HUES48 (cell line): ENCODE measurements at regions not wholly inside any gene's neighbourhood (a gene's known extent, or its start where the extent isn't known, plus 50 kb on each side); places are given as distances from the start of the nearest gene placed in this dataset.

Experiments
- H3K27ac ChIP-seq: one replicate; pipeline ENCODE4 v1.7.0; 2013; ENCODE audit warnings: low read depth, low read length, inconsistent platforms
- H3K27me3 ChIP-seq: 2 replicates; pipeline ENCODE4 v1.6.1; 2013; ENCODE audit warnings: mild to moderate bottlenecking, low read length; ENCODE audit not compliant: control insufficient read depth, insufficient read depth
- H3K36me3 ChIP-seq: 2 replicates; pipeline ENCODE4 v1.6.1; 2013; ENCODE audit warnings: low read length; ENCODE audit not compliant: control insufficient read depth, insufficient read depth
- H3K4me1 ChIP-seq: 2 replicates; pipeline ENCODE4 v1.6.1; 2013; ENCODE audit warnings: mild to moderate bottlenecking, low read length; ENCODE audit not compliant: control insufficient read depth, insufficient read depth
- H3K4me3 ChIP-seq: 2 replicates; pipeline ENCODE4 v1.5.1; 2013; ENCODE audit warnings: mild to moderate bottlenecking, low read depth, low read length
- H3K9ac ChIP-seq: 2 replicates; pipeline ENCODE4 v1.6.1; 2013; ENCODE audit warnings: mild to moderate bottlenecking, low read depth, low read length, moderate library complexity
- H3K9me3 ChIP-seq: 2 replicates; pipeline ENCODE4 v1.6.1; 2013; ENCODE audit warnings: low read length; ENCODE audit not compliant: control insufficient read depth, insufficient read depth

- Histone ChIP-seq H3K4me3 (no peak overlapping the region), H3K9me3 (no peaks in the 10 kb centered on the region), H3K9ac (no peak overlapping the region), H3K4me1 (peaks cover 14% of the 10 kb centered on the region), H3K27me3 (no peaks in the 10 kb centered on the region), H3K27ac (no peak overlapping the region), H3K36me3 (no peaks in the 10 kb centered on the region)
These were observed 67.9 kb upstream of the NCOR2 start for GRCh38 chr12:124635316-124635715.

DNA sequence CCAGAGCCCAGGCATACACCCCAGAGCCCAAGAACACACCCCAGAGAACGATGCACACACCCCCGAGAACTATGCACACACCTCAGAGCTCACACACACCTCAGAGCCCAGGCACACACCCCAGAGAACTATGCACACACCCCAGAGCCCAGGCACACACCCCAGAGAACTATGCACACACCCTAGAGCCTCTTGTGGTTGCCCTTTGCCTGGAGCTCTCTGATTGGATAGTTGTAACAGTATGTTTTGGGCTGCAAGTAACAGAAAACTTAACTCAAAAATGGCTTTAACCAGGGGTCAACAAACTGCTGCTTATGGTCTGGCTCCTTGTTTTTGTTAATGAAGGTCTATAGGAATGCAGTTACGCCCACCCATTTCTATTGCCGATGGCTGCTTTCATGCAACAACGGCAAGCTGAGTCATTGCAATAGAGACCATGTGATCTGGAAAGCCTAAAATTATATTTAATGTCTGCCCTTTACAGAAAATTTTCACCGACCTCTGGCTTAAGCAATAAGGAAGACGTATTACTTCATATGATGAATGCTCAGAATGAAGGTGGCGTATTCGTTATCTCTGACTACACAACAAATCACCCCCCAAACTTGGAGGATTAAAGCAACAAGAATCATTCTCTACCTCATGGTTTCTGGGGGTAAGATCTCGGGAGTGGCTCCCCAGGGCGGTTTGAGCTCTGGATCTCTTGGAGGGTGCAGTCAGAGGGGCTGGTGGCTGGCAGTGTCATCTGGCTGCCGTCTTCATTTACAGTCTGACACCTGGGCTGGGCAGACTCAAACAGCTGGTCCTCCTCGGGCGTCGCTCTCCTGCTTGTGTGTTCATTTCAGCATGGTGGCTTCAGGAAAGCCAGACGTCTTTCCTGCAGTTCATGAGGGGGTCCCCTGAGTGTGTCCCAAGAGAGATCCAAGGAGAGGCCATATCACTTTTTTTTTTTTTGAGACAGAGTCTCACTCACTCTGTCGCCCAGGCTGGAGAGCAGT lies 66.3 kb upstream of the NCOR2 start:
- Histone ChIP-seq H3K27ac (no peak overlapping the region), H3K27me3 (no peaks in the 10 kb centered on the region), H3K4me1 (peaks cover 14% of the 10 kb centered on the region), H3K36me3 (no peaks in the 10 kb centered on the region), H3K9ac (no peak overlapping the region), H3K9me3 (no peaks in the 10 kb centered on the region), H3K4me3 (no peak overlapping the region)

- Histone ChIP-seq H3K27ac (no peak overlapping the region), H3K4me1 (peaks cover 14% of the 10 kb centered on the region), H3K27me3 (no peaks in the 10 kb centered on the region), H3K4me3 (no peak overlapping the region), H3K36me3 (no peaks in the 10 kb centered on the region), H3K9me3 (no peaks in the 10 kb centered on the region), H3K9ac (no peak overlapping the region)
These were observed 65.1 kb upstream of the NCOR2 start for GRCh38 chr12:124632519-124632984.

- Histone ChIP-seq H3K9me3 (no peaks in the 10 kb centered on the region), H3K9ac (0 out of 2 replicates have a peak overlapping the region, but pooled peaks have one; percentile 39), H3K27me3 (no peaks in the 10 kb centered on the region), H3K27ac (no peak overlapping the region), H3K4me1 (peaks cover 14% of the 10 kb centered on the region), H3K36me3 (no peaks in the 10 kb centered on the region), H3K4me3 (no peak overlapping the region)
These were observed 64.4 kb upstream of the NCOR2 start for GRCh38 chr12:124631681-124632256.

DNA sequence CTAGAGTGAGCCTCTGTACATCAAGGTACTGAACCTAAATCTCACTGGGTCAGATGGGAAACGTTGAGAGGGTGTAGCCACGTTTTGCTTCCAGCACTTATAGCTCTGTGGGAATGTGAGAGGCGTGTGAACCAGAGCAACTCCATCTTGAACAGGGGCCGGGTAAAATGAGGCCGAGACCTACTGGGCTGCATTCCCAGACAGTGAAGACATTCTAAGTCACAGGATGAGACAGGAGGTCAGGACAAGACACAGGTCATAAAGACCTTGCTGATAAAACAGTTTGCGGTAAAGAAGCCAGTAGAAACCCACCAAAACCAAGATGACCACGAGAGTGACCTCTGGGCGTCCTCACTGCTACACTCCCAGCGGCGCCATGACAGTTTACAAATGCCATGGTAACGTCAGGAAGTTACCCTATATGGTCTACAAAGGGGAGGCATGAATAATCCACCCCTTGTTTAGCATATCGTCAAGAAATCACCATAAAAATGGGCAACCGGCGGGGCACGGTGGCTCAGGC lies 63.4 kb upstream of the NCOR2 start:
- Histone ChIP-seq H3K9ac (peak overlapping the region; percentile 58), H3K36me3 (no peaks in the 10 kb centered on the region), H3K4me1 (peaks cover 14% of the 10 kb centered on the region), H3K27me3 (no peaks in the 10 kb centered on the region), H3K9me3 (no peaks in the 10 kb centered on the region), H3K4me3 (no peak overlapping the region), H3K27ac (peak overlapping the region; percentile 36)

DNA sequence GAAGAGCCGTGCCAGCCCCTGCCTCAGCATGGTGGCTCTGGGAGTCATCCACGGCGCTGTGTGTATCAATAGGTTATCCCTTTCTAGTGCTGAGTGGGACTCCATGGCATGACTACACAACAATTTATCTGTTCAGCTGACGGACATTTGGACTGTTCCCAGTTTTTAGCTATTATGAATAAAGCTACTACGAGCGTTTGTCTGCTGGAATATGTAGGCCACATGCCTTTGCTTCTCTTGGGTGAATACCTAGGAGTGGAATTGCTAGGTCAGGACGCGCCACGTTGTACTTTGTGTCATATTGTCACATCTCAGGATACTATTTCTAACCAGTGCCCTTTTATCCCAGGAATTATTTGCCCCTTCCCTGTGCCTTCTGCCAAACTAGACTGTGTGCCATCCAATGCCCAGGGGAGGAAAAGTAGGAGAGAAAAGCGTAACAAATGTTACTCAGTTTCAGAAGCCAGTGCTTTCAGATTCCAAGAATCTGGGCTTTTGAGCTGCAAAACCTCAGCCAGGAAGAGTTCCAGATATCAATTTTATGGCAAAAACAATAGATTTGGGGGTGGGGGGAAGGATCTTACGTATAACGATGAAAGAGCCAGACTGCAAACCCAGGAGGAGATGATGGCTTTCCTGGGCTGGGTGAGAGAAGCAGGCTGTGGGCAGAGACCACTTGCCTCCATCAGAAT lies 62.5 kb upstream of the NCOR2 start:
- H3K4me1 ChIP-seq = peaks cover 14% of the 10 kb centered on the region

GRCh38 chr12:124629117-124629516 lies 61.7 kb upstream of the NCOR2 start:
- H3K4me3 ChIP-seq = no peak overlapping the region
- no peaks in the 10 kb centered on the region for H3K27me3 ChIP-seq
- H3K27ac ChIP-seq = no peak overlapping the region
- no peak overlapping the region for H3K9ac ChIP-seq
- H3K36me3 ChIP-seq = no peaks in the 10 kb centered on the region
- H3K4me1 ChIP-seq = peaks cover 14% of the 10 kb centered on the region
- H3K9me3 ChIP-seq = no peaks in the 10 kb centered on the region

More for the DNA sequence above, 62.5 kb upstream of the NCOR2 start:
- H3K4me3 ChIP-seq = no peak overlapping the region
- H3K27me3 ChIP-seq = no peaks in the 10 kb centered on the region
- H3K9me3 ChIP-seq = no peaks in the 10 kb centered on the region
- H3K36me3 ChIP-seq = no peaks in the 10 kb centered on the region
- H3K9ac ChIP-seq = no peak overlapping the region
- no peak overlapping the region for H3K27ac ChIP-seq

GRCh38 chr12:124627956-124628355 lies 60.5 kb upstream of the NCOR2 start:
- Histone ChIP-seq H3K4me1 (peaks cover 14% of the 10 kb centered on the region), H3K4me3 (no peak overlapping the region), H3K9ac (no peak overlapping the region), H3K9me3 (no peaks in the 10 kb centered on the region), H3K27ac (no peak overlapping the region), H3K27me3 (no peaks in the 10 kb centered on the region), H3K36me3 (no peaks in the 10 kb centered on the region)

- Histone ChIP-seq H3K4me1 (peaks cover 9% of the 10 kb centered on the region), H3K9ac (no peak overlapping the region)
These were observed 59.6 kb upstream of the NCOR2 start for GRCh38 chr12:124626971-124627411.

DNA sequence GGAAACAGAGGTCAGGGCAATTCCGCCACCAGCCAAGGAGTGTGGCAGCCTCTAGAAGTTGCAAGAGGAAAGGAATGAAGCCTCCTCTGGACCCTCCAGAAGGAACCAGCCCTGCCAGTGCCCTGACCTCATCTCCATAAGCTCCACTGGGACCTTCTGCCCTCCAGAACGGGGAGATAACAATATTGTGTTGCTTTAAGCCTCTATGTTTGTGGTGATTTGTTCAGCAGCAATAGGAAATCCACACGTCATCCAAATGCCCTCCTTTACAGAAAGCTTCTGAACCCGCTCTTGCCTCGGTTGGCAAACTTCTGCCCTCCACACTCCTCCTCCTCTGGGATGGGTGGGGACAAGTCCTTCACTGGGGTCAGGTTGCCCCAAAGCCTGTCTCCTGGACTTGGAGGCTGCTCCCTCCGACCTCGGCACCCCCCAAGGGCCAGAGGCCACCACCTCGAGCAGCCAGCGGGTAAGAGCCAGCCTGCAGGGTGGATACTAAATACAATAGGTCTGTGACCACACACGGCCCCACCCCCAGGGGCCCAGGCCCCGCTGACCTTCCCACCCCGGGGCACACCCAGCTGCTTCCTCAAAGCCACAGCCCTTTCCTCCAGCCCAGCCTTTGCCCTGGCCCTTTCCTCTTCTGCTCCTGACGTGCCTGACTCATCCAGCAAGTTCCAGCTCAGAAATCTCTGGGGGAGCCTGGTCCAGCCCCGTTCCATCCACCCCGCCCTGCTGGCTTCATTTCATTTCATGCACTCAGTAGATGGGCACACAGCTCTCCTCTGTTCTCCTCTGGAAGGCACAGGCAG lies 58.7 kb upstream of the NCOR2 start:
- Histone ChIP-seq H3K4me3 (no peak overlapping the region), H3K4me1 (peaks cover 8% of the 10 kb centered on the region), H3K9me3 (no peaks in the 10 kb centered on the region), H3K27ac (no peak overlapping the region), H3K9ac (no peak overlapping the region), H3K36me3 (no peaks in the 10 kb centered on the region), H3K27me3 (no peaks in the 10 kb centered on the region)

More at GRCh38 chr12:124626971-124627411, 59.6 kb upstream of the NCOR2 start:
- Histone ChIP-seq H3K36me3 (no peaks in the 10 kb centered on the region), H3K27ac (no peak overlapping the region), H3K9me3 (no peaks in the 10 kb centered on the region), H3K4me3 (no peak overlapping the region), H3K27me3 (no peaks in the 10 kb centered on the region)
